Testis (tissue), 2 donors: ENCODE measurements at regions not wholly inside any gene's neighbourhood (a gene's known extent, or its start where the extent isn't known, plus 50 kb on each side); places are given as distances from the start of the nearest gene placed in this dataset.

Source experiments
- DNase-seq: peaks from one replicate; pipeline ENCODE4 v3.0.0-alpha.2; 2019
- H3K27ac ChIP-seq, 2 donors: fragments of 200-600 bp; sonication (generic); one replicate each; pipeline ENCODE4 v1.5.1; 2019
- H3K27me3 ChIP-seq: fragments of 200-600 bp; sonication (generic); one replicate; pipeline ENCODE4 v1.5.1; 2019
- H3K36me3 ChIP-seq: fragments of 200-600 bp; sonication (generic); one replicate; pipeline ENCODE4 v1.5.1; 2017; ENCODE audit warnings: low read depth; ENCODE audit errors: missing control alignments
- H3K4me1 ChIP-seq: fragments of 200-600 bp; sonication (generic); one replicate; pipeline ENCODE4 v1.5.1; 2019
- H3K4me3 ChIP-seq, 2 donors: fragments of 200-600 bp; sonication (generic); one replicate each; pipeline ENCODE4 v1.5.1; 2017 to 2019
- H3K9me3 ChIP-seq: fragments of 200-600 bp; sonication (generic); one replicate; pipeline ENCODE4 v1.5.1; 2017
- CTCF ChIP-seq, 3 experiments: fragments of 450-650 bp in 2 of 3; fragments of 200-600 bp in 1 of 3; sonication (generic) in 1 of 3; IDR thresholded peaks; one replicate each; pipeline ENCODE4 v1.5.1; 2016 to 2019; ENCODE audit warnings: antibody characterized with exemption in 3 of 3, mild to moderate bottlenecking in 2 of 3, moderate library complexity in 1 of 3
- POLR2A ChIP-seq: fragments of 450-650 bp; IDR thresholded peaks from one replicate; pipeline ENCODE4 v1.6.1; 2017; ENCODE audit warnings: antibody characterized with exemption, mild to moderate bottlenecking, moderate library complexity
- WGBS, 2 donors: methylation state at CpG; one replicate each; pipeline ENCODE4 v1.1.5; 2018; 5-methylcytosine and 5-hydroxymethylcytosine counted together
- intact Hi-C: fragments of 100-400 bp; cut with DNase I; formaldehyde crosslinking; loops from one replicate; pipeline ENCODE4 v1.15.1; 2023; ENCODE audit warnings: low total_unique reads

- intact Hi-C loops = no loop called here
- no peaks in the 10 kb centered on the region for H3K27me3 ChIP-seq
- 56 to 61% methylated on average over 9 of the region's 9 CpGs for WGBS, 2 donors
- H3K36me3 ChIP-seq = no peaks in the 10 kb centered on the region
- no peak for DNase-seq
- H3K4me1 ChIP-seq = no peaks in the 10 kb centered on the region
- H3K9me3 ChIP-seq = no peaks in the 10 kb centered on the region
- no peak overlapping the region for H3K27ac ChIP-seq
- no peak overlapping the region for H3K4me3 ChIP-seq
- TF ChIP-seq POLR2A (no peak), CTCF (IDR thresholded peaks at IDR 0.05) (no peak)
Observed at GRCh38 chr13:74301258-74301935, 167.2 kb upstream of the KLF12 start.

GRCh38 chr13:74300162-74300561 is 166.0 kb upstream of the KLF12 start:
- no peak overlapping the region for H3K4me3 ChIP-seq
- no peaks in the 10 kb centered on the region for H3K27me3 ChIP-seq
- no peaks in the 10 kb centered on the region for H3K4me1 ChIP-seq
- TF ChIP-seq POLR2A (no peak), CTCF (IDR thresholded peaks at IDR 0.05) (no peak)
- H3K36me3 ChIP-seq = no peaks in the 10 kb centered on the region
- no peak overlapping the region for H3K27ac ChIP-seq
- no peaks in the 10 kb centered on the region for H3K9me3 ChIP-seq
- no peak for DNase-seq
- intact Hi-C loops = no loop called here

GRCh38 chr13:74299721-74300120 is 165.5 kb upstream of the KLF12 start:
- intact Hi-C loops = no loop called here
- 89 to 91% methylated on average over 2 of the region's 2 CpGs for WGBS, 2 donors
- no peak for TF ChIP-seq CTCF (IDR thresholded peaks at IDR 0.05)
- no peak for TF ChIP-seq POLR2A
- no peak overlapping the region for H3K4me3 ChIP-seq
- H3K4me1 ChIP-seq = no peaks in the 10 kb centered on the region
- DNase-seq = no peak
- no peak overlapping the region for H3K27ac ChIP-seq
- H3K36me3 ChIP-seq = no peaks in the 10 kb centered on the region
- no peaks in the 10 kb centered on the region for H3K9me3 ChIP-seq
- H3K27me3 ChIP-seq = no peaks in the 10 kb centered on the region

GRCh38 chr13:74298923-74299322 is 164.7 kb upstream of the KLF12 start:
- TF ChIP-seq POLR2A (no peak), CTCF (IDR thresholded peaks at IDR 0.05) (no peak)
- intact Hi-C loops = no loop called here
- Histone ChIP-seq H3K9me3 (no peaks in the 10 kb centered on the region), H3K27me3 (no peaks in the 10 kb centered on the region), H3K4me1 (no peaks in the 10 kb centered on the region), H3K27ac (no peak overlapping the region), H3K36me3 (no peaks in the 10 kb centered on the region), H3K4me3 (no peak overlapping the region)
- no peak for DNase-seq
- 91 to 95% methylated on average over 4 of the region's 4 CpGs for WGBS, 2 donors
